C4-2B (cell line): ENCODE measurements at regions not wholly inside any gene's neighbourhood (a gene's known extent, or its start where the extent isn't known, plus 50 kb on each side); places are given as distances from the start of the nearest gene placed in this dataset.

ENCODE experiments used
- H3K27ac ChIP-seq: fragments of 450-650 bp; 2 replicates; pipeline ENCODE4 v1.5.1; 2017
- CTCF ChIP-seq: fragments of 450-650 bp; conservative IDR thresholded peaks from 2 replicates; pipeline ENCODE4 v1.5.1; 2017; ENCODE audit warnings: mild to moderate bottlenecking
- ZFX ChIP-seq: fragments of 450-650 bp; IDR thresholded peaks from 2 replicates; pipeline ENCODE4 v1.6.1; 2017

- TF ChIP-seq ZFX (no peak), CTCF (no peak)
- H3K27ac ChIP-seq, result no peak overlapping the region
Measured at GRCh38 chr2:192345287-192345686, 150.6 kb upstream of the TMEFF2 start.

DNA sequence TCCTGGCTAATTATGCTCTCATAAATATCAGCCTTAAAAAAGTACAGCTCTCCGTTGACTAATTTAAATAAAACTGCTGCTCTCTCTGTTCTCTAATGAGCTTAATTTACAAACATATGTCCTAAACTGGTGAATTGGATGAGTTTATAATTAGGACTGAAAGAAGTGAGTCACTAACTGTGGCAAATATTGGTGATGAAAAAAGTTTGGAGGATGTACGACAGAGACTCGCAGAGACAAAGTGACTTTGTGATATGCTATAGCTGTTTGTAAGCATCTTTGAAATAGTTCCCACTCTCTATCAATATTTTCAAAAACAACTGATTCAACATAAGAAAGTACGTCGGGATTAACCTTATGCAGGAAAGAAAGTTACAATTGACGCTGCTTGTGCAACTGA, 138.9 kb upstream of the TMEFF2 start:
- no peak overlapping the region for H3K27ac ChIP-seq
- TF ChIP-seq ZFX, result no peak
- TF ChIP-seq CTCF, result no peak

DNA sequence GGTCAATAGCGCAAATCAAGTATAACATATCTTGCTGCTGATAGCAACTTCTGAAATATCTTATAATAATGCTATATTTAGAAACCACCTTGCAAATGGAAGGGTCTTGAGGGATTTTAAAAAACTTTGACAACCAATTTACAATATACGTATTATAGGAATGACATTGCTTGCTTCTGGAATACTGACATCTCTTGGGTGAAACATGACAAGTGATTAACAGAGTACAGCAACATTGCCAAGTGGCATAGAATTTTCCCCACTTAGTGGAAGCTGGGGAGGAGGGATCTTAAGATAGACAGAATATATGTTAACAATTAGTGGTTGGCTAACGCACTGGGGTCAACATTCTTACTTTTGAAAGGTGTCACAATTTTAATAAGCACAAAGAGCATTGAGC, 133.6 kb upstream of the TMEFF2 start:
- no peak for TF ChIP-seq CTCF
- no peak for TF ChIP-seq ZFX
- H3K27ac ChIP-seq, result no peak overlapping the region

GRCh38 chr2:192327576-192327975, 132.8 kb upstream of the TMEFF2 start:
- no peak for TF ChIP-seq CTCF
- TF ChIP-seq ZFX, result no peak
- H3K27ac ChIP-seq, result no peak overlapping the region

- TF ChIP-seq CTCF (no peak), ZFX (no peak)
Measured at GRCh38 chr2:192315543-192315942, 120.8 kb upstream of the TMEFF2 start.

GRCh38 chr2:192314800-192315481, 120.2 kb upstream of the TMEFF2 start:
- TF ChIP-seq CTCF (no peak), ZFX (no peak)
- H3K27ac ChIP-seq, result no peak overlapping the region

More at GRCh38 chr2:192315543-192315942, 120.8 kb upstream of the TMEFF2 start:
- H3K27ac ChIP-seq, result no peak overlapping the region

DNA sequence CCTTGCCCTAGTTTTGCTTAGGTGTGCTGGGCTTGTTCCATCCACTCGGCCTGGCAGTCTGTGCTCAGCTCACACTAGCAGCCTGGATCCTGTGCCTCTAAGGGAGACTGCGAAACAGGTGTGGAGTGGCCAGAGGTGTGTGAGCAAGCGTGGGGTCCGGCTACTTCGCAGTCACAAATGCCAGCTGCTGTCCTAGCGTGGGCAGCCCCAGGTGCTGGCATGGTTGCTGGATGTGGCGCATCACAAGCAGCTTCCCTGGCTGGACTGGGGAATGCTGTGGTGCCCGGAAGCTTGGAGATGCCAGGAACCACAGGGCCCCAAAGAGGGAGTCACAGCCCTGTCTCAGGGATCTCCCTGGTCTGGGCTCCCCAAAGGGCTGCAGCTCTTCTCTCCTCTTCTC, 119.0 kb upstream of the TMEFF2 start:
- no peak overlapping the region for H3K27ac ChIP-seq
- TF ChIP-seq CTCF, result no peak
- no peak for TF ChIP-seq ZFX
